ENCODE measurements at regions not wholly inside any gene's neighbourhood (a gene's known extent, or its start where the extent isn't known, plus 50 kb on each side); places are given as distances from the start of the nearest gene placed in this dataset.

DNA sequence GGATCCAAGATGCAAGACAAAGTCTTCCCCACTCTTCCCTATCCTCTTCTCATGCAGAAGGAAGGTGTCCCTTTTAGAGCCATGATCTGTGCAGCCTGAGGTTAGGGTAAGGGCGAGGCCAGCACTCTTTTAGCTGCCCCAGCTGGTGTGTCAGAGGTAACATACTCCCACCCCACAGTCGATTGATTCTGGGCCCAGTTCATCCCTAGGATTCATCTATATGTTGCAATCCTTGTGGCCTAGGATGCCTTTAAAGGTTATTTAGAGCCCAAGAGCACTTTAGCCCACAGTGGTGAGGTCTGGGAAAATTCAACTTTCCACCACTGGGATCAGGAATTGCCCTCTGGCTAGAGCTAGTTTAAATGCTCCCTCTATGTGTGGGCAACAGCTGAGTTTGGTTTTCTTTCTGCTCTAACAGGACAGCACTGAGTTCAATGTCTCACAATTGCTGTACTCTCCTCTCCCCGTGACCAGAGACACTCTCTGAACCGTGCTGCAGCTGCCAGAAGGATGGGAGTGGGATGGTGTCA is 201.3 kb upstream of the SERP2 start:
- no peaks in the 10 kb centered on the region for H3K9me2 ChIP-seq (ENCODE audit: insufficient read depth)
- H3K4me3 ChIP-seq: no peak overlapping the region
- no peak for DNase-seq
- H3K27me3 ChIP-seq (replicated peaks; ENCODE audit: insufficient read depth): no peaks in the 10 kb centered on the region
- H2AFZ ChIP-seq: no peak overlapping the region
- no peak overlapping the region for H3K4me2 ChIP-seq (ENCODE audit: unreplicated experiment)
- no peak overlapping the region for H3K27ac ChIP-seq
- H4K20me1 ChIP-seq (ENCODE audit: insufficient read depth): no peaks in the 10 kb centered on the region
- H3K4me1 ChIP-seq (ENCODE audit: insufficient read depth): peaks cover 12% of the 10 kb centered on the region
- no peaks in the 10 kb centered on the region for H3K79me2 ChIP-seq (ENCODE audit: insufficient read depth)
- in situ Hi-C loops (cut with MboI): no loop called here
- no peaks in the 10 kb centered on the region for H3K36me3 ChIP-seq (ENCODE audit: low read depth)
- H3K9me3 ChIP-seq (ENCODE audit: low read depth): no peaks in the 10 kb centered on the region
- no peak overlapping the region for H3K9ac ChIP-seq
- no peaks in the 10 kb centered on the region for H3F3A ChIP-seq (ENCODE audit: insufficient read depth)
- no peak for TF ChIP-seq EZH2phosphoT487 (IDR thresholded peaks at IDR 0.05; ENCODE audit: insufficient read depth, low read depth)
- no peak for TF ChIP-seq EZH2 (IDR thresholded peaks at IDR 0.05; ENCODE audit: insufficient read depth, poor library complexity, severe bottlenecking)
- 54 to 59% methylated on average over 4 of the region's 4 CpGs for WGBS, 2 experiments (ENCODE audit: low coverage in 1 of 2, low lambda C conversion rate in 2 of 2, missing lambda C conversion rate in 2 of 2)

DNA sequence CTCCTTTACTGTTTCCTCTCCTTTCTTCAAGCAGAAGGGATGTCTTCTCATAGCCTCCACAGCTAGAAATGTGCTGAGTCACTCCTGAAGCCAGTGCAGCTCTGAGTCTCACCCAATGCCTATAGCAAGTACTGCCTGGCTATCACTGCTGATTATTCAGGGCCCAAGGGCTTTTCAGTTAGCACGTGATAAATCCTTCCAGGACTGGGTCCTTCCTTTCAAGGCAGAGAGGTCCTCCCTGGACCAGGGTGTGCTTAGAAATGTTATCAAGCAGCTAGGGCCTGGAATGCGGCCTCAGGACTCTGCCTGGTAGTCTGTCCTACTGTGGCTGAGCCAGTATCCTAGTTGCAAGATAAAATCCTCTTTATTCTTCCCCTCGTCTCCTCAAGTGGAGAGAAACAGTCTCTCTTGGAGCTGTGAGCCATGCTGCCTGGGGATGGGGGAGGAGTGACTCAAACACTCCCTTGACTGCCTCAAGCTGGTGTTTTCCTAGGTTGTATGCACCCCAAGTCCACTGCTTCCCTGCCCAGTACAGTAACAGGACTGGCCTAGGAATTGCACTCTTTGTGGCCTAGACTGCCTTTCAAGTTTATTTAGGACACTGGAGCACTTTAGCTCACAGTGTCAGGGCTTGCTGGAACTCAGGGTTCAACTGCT is 198.7 kb upstream of the SERP2 start:
- in situ Hi-C loops (cut with MboI): loop anchor here (25.0 kb wide), 1 partner anchor 262 kb away; no protein-coding TSS in a partner anchor
- Histone ChIP-seq H3K27ac (peak overlapping the region; percentile 59), H3K79me2 (ENCODE audit: insufficient read depth) (no peaks in the 10 kb centered on the region), H4K20me1 (ENCODE audit: insufficient read depth) (no peaks in the 10 kb centered on the region), H3F3A (ENCODE audit: insufficient read depth) (no peaks in the 10 kb centered on the region), H3K9me2 (ENCODE audit: insufficient read depth) (no peaks in the 10 kb centered on the region), H3K4me1 (ENCODE audit: insufficient read depth) (peaks cover 12% of the 10 kb centered on the region), H3K4me2 (ENCODE audit: unreplicated experiment) (no peak overlapping the region), H3K4me3 (no peak overlapping the region), H3K9ac (peak overlapping the region; percentile 18; the same call in 1 of the 2 replicates), H3K9me3 (ENCODE audit: low read depth) (no peaks in the 10 kb centered on the region), H3K36me3 (ENCODE audit: low read depth) (no peaks in the 10 kb centered on the region), H3K27me3 (replicated peaks; ENCODE audit: insufficient read depth) (no peaks in the 10 kb centered on the region), H2AFZ (peak overlapping the region; percentile 55)
- WGBS, 2 experiments (ENCODE audit: low coverage in 1 of 2, low lambda C conversion rate in 2 of 2, missing lambda C conversion rate in 2 of 2): 65 to 66% methylated on average over 3 of the region's 3 CpGs
- no peak for TF ChIP-seq EZH2phosphoT487 (IDR thresholded peaks at IDR 0.05; ENCODE audit: insufficient read depth, low read depth)
- no peak for TF ChIP-seq EZH2 (IDR thresholded peaks at IDR 0.05; ENCODE audit: insufficient read depth, poor library complexity, severe bottlenecking)
- peak; percentile 74 for DNase-seq

DNA sequence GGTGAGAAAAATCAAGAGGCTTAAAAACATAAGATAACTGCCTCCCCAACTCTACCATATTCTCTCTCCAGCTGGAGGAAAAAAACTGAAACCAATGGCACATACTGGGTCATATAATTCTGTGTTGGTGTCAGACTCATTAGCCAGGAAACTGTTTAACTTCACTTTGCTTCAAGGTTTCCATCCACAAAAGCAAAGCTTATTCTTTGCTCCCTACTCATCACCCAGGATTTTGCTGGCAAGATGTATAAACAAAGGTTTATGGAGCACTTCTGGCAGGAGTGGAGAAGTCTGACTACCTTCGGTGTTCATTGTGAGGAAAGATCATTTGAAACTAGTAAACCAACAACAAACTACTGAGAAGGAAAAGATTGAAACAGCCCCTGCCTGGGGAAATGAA is 197.5 kb upstream of the SERP2 start:
- peaks cover 12% of the 10 kb centered on the region for H3K4me1 ChIP-seq (ENCODE audit: insufficient read depth)
- H3K27me3 ChIP-seq (replicated peaks; ENCODE audit: insufficient read depth): no peaks in the 10 kb centered on the region
- H3K9me3 ChIP-seq (ENCODE audit: low read depth): no peaks in the 10 kb centered on the region
- H3F3A ChIP-seq (ENCODE audit: insufficient read depth): no peaks in the 10 kb centered on the region
- no peaks in the 10 kb centered on the region for H3K9me2 ChIP-seq (ENCODE audit: insufficient read depth)
- no CpG with 5 or more reads among the region's 1 CpG for WGBS, 2 experiments (ENCODE audit: low coverage in 1 of 2, low lambda C conversion rate in 2 of 2, missing lambda C conversion rate in 2 of 2)
- no peak for DNase-seq
- H3K27ac ChIP-seq: no peak overlapping the region
- H4K20me1 ChIP-seq (ENCODE audit: insufficient read depth): no peaks in the 10 kb centered on the region
- H3K4me2 ChIP-seq (ENCODE audit: unreplicated experiment): no peak overlapping the region
- H3K9ac ChIP-seq: no peak overlapping the region
- no peaks in the 10 kb centered on the region for H3K36me3 ChIP-seq (ENCODE audit: low read depth)
- H3K79me2 ChIP-seq (ENCODE audit: insufficient read depth): no peaks in the 10 kb centered on the region
- no peak overlapping the region for H2AFZ ChIP-seq
- no peak overlapping the region for H3K4me3 ChIP-seq
- TF ChIP-seq EZH2 (IDR thresholded peaks at IDR 0.05; ENCODE audit: insufficient read depth, poor library complexity, severe bottlenecking): no peak
- TF ChIP-seq EZH2phosphoT487 (IDR thresholded peaks at IDR 0.05; ENCODE audit: insufficient read depth, low read depth): no peak
- in situ Hi-C loops (cut with MboI): loop anchor here (25.0 kb wide), 1 partner anchor 261 kb away; no protein-coding TSS in a partner anchor

DNA sequence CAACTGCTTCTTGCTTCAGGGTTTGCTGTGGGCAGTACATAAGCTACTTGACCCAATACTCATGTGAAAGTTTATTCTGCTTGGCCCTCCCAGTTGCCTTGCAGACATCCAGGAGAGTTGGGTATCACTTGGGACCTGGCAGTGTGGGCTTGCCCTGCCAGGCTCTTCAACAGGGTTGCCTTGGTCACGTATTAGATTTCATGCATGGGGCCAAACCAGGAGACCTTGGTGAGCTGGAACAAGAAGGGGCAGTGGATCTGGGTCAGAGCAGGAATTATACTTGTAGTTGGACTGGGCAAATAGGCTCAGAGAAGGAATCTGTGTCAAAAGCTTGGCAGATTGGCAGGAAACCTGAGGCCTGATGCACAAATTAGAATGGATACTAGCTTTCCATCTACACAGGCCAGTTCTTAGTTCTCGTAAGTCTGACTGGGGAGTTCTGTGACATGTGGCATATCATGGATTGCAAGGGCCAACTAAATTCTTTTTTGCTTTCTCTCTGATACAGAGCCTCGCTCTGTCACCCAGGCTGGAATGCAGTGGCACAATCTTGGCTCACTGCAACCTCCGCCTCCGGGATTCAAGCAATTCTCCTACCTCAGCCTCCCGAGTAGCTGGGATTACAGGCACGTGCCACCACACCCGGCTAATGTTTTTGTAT is 192.6 kb upstream of the SERP2 start:
- H3K9ac ChIP-seq: no peak overlapping the region
- H3K27me3 ChIP-seq (replicated peaks; ENCODE audit: insufficient read depth): no peaks in the 10 kb centered on the region
- H3K9me2 ChIP-seq (ENCODE audit: insufficient read depth): no peaks in the 10 kb centered on the region
- whole genome bisulfite sequencing, 2 experiments (ENCODE audit: low coverage in 1 of 2, low lambda C conversion rate in 2 of 2, missing lambda C conversion rate in 2 of 2): 80 to 84% methylated on average over 8 of the region's 8 CpGs
- H3K4me1 ChIP-seq (ENCODE audit: insufficient read depth): no peaks in the 10 kb centered on the region
- no peak for DNase-seq
- H3K79me2 ChIP-seq (ENCODE audit: insufficient read depth): no peaks in the 10 kb centered on the region
- H3K4me3 ChIP-seq: no peak overlapping the region
- H3K36me3 ChIP-seq (ENCODE audit: low read depth): no peaks in the 10 kb centered on the region
- in situ Hi-C loops (cut with MboI): loop anchor here (25.0 kb wide), 1 partner anchor 256 kb away; no protein-coding TSS in a partner anchor
- H2AFZ ChIP-seq: no peak overlapping the region
- no peaks in the 10 kb centered on the region for H3F3A ChIP-seq (ENCODE audit: insufficient read depth)
- no peak overlapping the region for H3K4me2 ChIP-seq (ENCODE audit: unreplicated experiment)
- no peaks in the 10 kb centered on the region for H4K20me1 ChIP-seq (ENCODE audit: insufficient read depth)
- H3K27ac ChIP-seq: no peak overlapping the region
- TF ChIP-seq EZH2phosphoT487 (IDR thresholded peaks at IDR 0.05; ENCODE audit: insufficient read depth, low read depth) (no peak), EZH2 (IDR thresholded peaks at IDR 0.05; ENCODE audit: insufficient read depth, poor library complexity, severe bottlenecking) (no peak)
- no peaks in the 10 kb centered on the region for H3K9me3 ChIP-seq (ENCODE audit: low read depth)

Measured in GM23248 (cell line).